Neutrophil (primary cell): ENCODE measurements at regions not wholly inside any gene's neighbourhood (a gene's known extent, or its start where the extent isn't known, plus 50 kb on each side); places are given as distances from the start of the nearest gene placed in this dataset.

Experiments used
- H3K27ac ChIP-seq: fragments of 200-600 bp; sonication (generic); 2 replicates; pipeline ENCODE4 v1.5.1; 2016; ENCODE audit warnings: mild to moderate bottlenecking, moderate library complexity
- H3K27me3 ChIP-seq: fragments of 200-600 bp; sonication (generic); 2 replicates; pipeline ENCODE4 v1.6.0; 2016; ENCODE audit warnings: mild to moderate bottlenecking
- H3K36me3 ChIP-seq: fragments of 200-600 bp; sonication (generic); 2 replicates; pipeline ENCODE4 v1.5.1; 2017
- H3K4me1 ChIP-seq, 2 experiments: fragments of 200-600 bp in 1 of 2; sonication (generic) in 1 of 2; 1 replicate in 1 of 2; 2 replicates in 1 of 2; pipeline versions ENCODE4 v1.5.1 to v1.6.1; 2013 to 2016; ENCODE audit warnings: low read depth in 1 of 2, low read length in 1 of 2, mild to moderate bottlenecking in 1 of 2, moderate library complexity in 1 of 2; ENCODE audit not compliant: control insufficient read depth in 1 of 2, insufficient read depth in 1 of 2
- H3K4me3 ChIP-seq, 2 experiments: fragments of 200-600 bp in 1 of 2; sonication (generic) in 1 of 2; 1 replicate in 1 of 2; 2 replicates in 1 of 2; pipeline ENCODE4 v1.5.1; 2013 to 2016; ENCODE audit warnings: low read depth in 1 of 2, low read length in 1 of 2, mild to moderate bottlenecking in 1 of 2, moderate library complexity in 1 of 2
- H3K9me3 ChIP-seq: fragments of 200-600 bp; sonication (generic); 2 replicates; pipeline ENCODE4 v1.5.1; 2016
- TF ChIP-seq, protein P1 (sequence below): fragments of 200-600 bp; sonication (generic); IDR thresholded peaks from 2 replicates; pipeline ENCODE4 v1.5.1; 2016; ENCODE audit warnings: antibody characterized with exemption

GRCh38 chr13:80870186-80870585 is 529.3 kb upstream of the SPRY2 start:
- H3K4me3 ChIP-seq: no peak overlapping the region
- no peaks in the 10 kb centered on the region for H3K9me3 ChIP-seq
- H3K36me3 ChIP-seq: no peaks in the 10 kb centered on the region
- H3K27me3 ChIP-seq: no peaks in the 10 kb centered on the region
- TF ChIP-seq, protein P1, sequence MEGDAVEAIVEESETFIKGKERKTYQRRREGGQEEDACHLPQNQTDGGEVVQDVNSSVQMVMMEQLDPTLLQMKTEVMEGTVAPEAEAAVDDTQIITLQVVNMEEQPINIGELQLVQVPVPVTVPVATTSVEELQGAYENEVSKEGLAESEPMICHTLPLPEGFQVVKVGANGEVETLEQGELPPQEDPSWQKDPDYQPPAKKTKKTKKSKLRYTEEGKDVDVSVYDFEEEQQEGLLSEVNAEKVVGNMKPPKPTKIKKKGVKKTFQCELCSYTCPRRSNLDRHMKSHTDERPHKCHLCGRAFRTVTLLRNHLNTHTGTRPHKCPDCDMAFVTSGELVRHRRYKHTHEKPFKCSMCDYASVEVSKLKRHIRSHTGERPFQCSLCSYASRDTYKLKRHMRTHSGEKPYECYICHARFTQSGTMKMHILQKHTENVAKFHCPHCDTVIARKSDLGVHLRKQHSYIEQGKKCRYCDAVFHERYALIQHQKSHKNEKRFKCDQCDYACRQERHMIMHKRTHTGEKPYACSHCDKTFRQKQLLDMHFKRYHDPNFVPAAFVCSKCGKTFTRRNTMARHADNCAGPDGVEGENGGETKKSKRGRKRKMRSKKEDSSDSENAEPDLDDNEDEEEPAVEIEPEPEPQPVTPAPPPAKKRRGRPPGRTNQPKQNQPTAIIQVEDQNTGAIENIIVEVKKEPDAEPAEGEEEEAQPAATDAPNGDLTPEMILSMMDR: no peak
- H3K27ac ChIP-seq: no peak overlapping the region
- H3K4me1 ChIP-seq: peaks cover 5 to 7% of the 10 kb centered on the region in 2 experiments

GRCh38 chr13:80866921-80867320 is 526.0 kb upstream of the SPRY2 start:
- H3K4me3 ChIP-seq: no peak overlapping the region
- no peaks in the 10 kb centered on the region for H3K36me3 ChIP-seq
- TF ChIP-seq, protein P1: no peak
- no peaks in the 10 kb centered on the region for H3K27me3 ChIP-seq
- H3K27ac ChIP-seq: no peak overlapping the region
- H3K9me3 ChIP-seq: no peaks in the 10 kb centered on the region
- H3K4me1 ChIP-seq: no peaks in the 10 kb centered on the region

DNA sequence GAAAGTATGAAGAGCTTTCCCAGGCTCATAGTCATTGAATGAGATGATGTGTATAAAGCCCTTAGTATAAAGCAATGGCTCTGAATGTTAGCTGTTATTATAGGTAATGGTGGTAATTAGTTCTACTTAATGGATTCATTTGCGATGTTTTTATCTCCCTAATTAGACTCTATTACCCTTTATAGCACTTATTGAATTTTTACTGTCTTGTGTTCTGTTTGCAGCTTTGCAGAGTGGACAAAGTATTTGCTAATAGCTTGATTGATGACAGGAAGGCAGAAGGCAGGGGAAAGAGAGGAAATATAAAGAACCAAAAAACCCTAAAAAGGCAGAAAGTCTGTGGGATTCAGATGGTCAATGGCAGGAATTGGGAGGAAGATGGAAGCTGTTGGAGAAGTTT is 524.4 kb upstream of the SPRY2 start:
- H3K27ac ChIP-seq: no peak overlapping the region
- H3K9me3 ChIP-seq: no peaks in the 10 kb centered on the region
- no peak overlapping the region for H3K4me3 ChIP-seq
- no peaks in the 10 kb centered on the region for H3K36me3 ChIP-seq
- TF ChIP-seq, protein P1: no peak
- no peaks in the 10 kb centered on the region for H3K27me3 ChIP-seq
- H3K4me1 ChIP-seq: no peaks in the 10 kb centered on the region

GRCh38 chr13:80862456-80862855 is 521.5 kb upstream of the SPRY2 start:
- Histone ChIP-seq H3K27ac (no peak overlapping the region), H3K27me3 (no peaks in the 10 kb centered on the region), H3K4me3 (no peak overlapping the region), H3K4me1 (no peaks in the 10 kb centered on the region), H3K36me3 (no peaks in the 10 kb centered on the region), H3K9me3 (no peaks in the 10 kb centered on the region)
- TF ChIP-seq, protein P1: no peak

GRCh38 chr13:80860845-80861244 is 519.9 kb upstream of the SPRY2 start:
- Histone ChIP-seq H3K4me3 (no peak overlapping the region), H3K27ac (no peak overlapping the region), H3K36me3 (no peaks in the 10 kb centered on the region), H3K4me1 (no peaks in the 10 kb centered on the region), H3K27me3 (no peaks in the 10 kb centered on the region), H3K9me3 (no peaks in the 10 kb centered on the region)
- TF ChIP-seq, protein P1: no peak

DNA sequence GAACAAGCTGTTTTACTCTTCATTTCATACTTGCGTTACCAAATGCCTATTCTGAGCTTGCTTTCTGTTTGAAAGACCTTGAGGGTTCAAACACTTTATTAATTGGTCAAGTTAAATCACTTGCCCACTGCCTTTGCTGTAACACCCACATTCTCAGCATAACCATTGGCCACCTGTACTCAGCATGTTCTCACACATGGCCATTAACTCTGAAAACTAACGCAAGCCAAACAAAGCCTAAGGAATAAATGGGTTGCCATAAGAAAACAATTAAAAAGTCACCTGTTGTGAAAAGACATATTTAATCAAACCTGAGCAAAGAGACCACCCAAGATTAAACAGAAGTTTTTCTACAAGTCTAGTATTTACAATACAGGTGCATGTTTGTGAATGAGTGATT is 517.2 kb upstream of the SPRY2 start:
- Histone ChIP-seq H3K9me3 (no peaks in the 10 kb centered on the region), H3K36me3 (no peaks in the 10 kb centered on the region), H3K4me1 (no peaks in the 10 kb centered on the region), H3K4me3 (no peak overlapping the region), H3K27ac (no peak overlapping the region), H3K27me3 (no peaks in the 10 kb centered on the region)
- TF ChIP-seq, protein P1: no peak
